Stimulated activated CD4-positive, alpha-beta T cell treated with anti-CD3 and anti-CD28 coated beads, Interleukin-15, amount 100 ng/mL, for 24 hours (primary cell): ENCODE measurements at regions not wholly inside any gene's neighbourhood (a gene's known extent, or its start where the extent isn't known, plus 50 kb on each side); places are given as distances from the start of the nearest gene placed in this dataset.
A peak's percentile ranks its signal among the peaks of the same experiment; 100 is the strongest.
"Not testable (repeated sequence)": the region's sequence is repeated elsewhere in the genome, so short reads cannot be mapped to it uniquely, and the experiment has no call there.

Experiments used
- DNase-seq: peaks from one replicate; pipeline ENCODE4 v3.0.0-alpha.2; 2020

GRCh38 chr2:88927128-88927527 is 235.7 kb downstream of the RPIA start:
- DNase-seq, result no peak

GRCh38 chr2:88930659-88931058 is 239.2 kb downstream of the RPIA start:
- DNase-seq, result no peak

GRCh38 chr2:88932686-88933085 is 241.2 kb downstream of the RPIA start:
- no peak for DNase-seq

GRCh38 chr2:88933091-88933490 is 241.6 kb downstream of the RPIA start:
- no peak for DNase-seq

GRCh38 chr2:88933980-88934379 is 242.5 kb downstream of the RPIA start:
- no peak for DNase-seq

- peak; percentile 6 for DNase-seq
Observed at GRCh38 chr2:88941178-88941577, 249.7 kb downstream of the RPIA start.

GRCh38 chr2:88942798-88943197 is 251.3 kb downstream of the RPIA start:
- DNase-seq, result no peak

GRCh38 chr2:88949336-88949735 is 257.9 kb downstream of the RPIA start:
- no peak for DNase-seq

- DNase-seq, result no peak
Observed at GRCh38 chr2:88950010-88950409, 258.5 kb downstream of the RPIA start.

- DNase-seq, result no peak
Observed at GRCh38 chr2:88955607-88956006, 264.1 kb downstream of the RPIA start.

- no peak for DNase-seq
Observed at GRCh38 chr2:88959480-88960204, 268.2 kb downstream of the RPIA start.

- DNase-seq, result not testable (repeated sequence)
Observed at GRCh38 chr2:88961323-88961722, 269.9 kb downstream of the RPIA start.

GRCh38 chr2:88967844-88968243 is 276.4 kb downstream of the RPIA start:
- no peak for DNase-seq

GRCh38 chr2:88978011-88978410 is 286.5 kb downstream of the RPIA start:
- not testable (repeated sequence) for DNase-seq

GRCh38 chr2:88978446-88978845 is 287.0 kb downstream of the RPIA start:
- not testable (repeated sequence) for DNase-seq

- DNase-seq, result not testable (repeated sequence)
Observed at GRCh38 chr2:88984079-88984478, 292.6 kb downstream of the RPIA start.

- peak; percentile 6 for DNase-seq
Observed at GRCh38 chr2:88986721-88987330, 295.4 kb downstream of the RPIA start.

GRCh38 chr2:88988617-88989016 is 297.1 kb downstream of the RPIA start:
- DNase-seq, result not testable (repeated sequence)

GRCh38 chr2:88992819-88993218 is 301.3 kb downstream of the RPIA start:
- DNase-seq, result not testable (repeated sequence)

- DNase-seq, result not testable (repeated sequence)
Observed at GRCh38 chr2:88994856-88995255, 303.4 kb downstream of the RPIA start.

- DNase-seq, result not testable (repeated sequence)
Observed at GRCh38 chr2:88996588-88996987, 305.1 kb downstream of the RPIA start.

GRCh38 chr2:88999365-88999764 is 307.9 kb downstream of the RPIA start:
- no peak for DNase-seq

GRCh38 chr2:89000235-89000634 is 308.8 kb downstream of the RPIA start:
- DNase-seq, result no peak

GRCh38 chr2:89004238-89004637 is 312.8 kb downstream of the RPIA start:
- DNase-seq, result not testable (repeated sequence)

GRCh38 chr2:89020566-89020965 is 329.1 kb downstream of the RPIA start:
- DNase-seq, result not testable (repeated sequence)
